Lower lobe of right lung (tissue), 2 donors: ENCODE measurements at regions not wholly inside any gene's neighbourhood (a gene's known extent, or its start where the extent isn't known, plus 50 kb on each side); places are given as distances from the start of the nearest gene placed in this dataset.

Experiments
- ATAC-seq, 2 donors: fragments of 200-7000 bp; cut with Tn5 transposase; one replicate each; pipeline ENCODE4 v1.9.1; 2020 to 2022; ENCODE audit warnings: mild to moderate bottlenecking in 2 of 2, moderate library complexity in 2 of 2
- DNase-seq: peaks from one replicate; pipeline ENCODE4 v3.0.0-alpha.2; 2020
- H3K27ac ChIP-seq: fragments of 200-600 bp; one replicate; pipeline ENCODE4 v1.8.0; 2022
- H3K27me3 ChIP-seq: fragments of 200-600 bp; one replicate; pipeline ENCODE4 v1.8.0; 2022; ENCODE audit warnings: low read depth
- H3K36me3 ChIP-seq: fragments of 200-600 bp; one replicate; pipeline ENCODE4 v1.8.0; 2022; ENCODE audit warnings: mild to moderate bottlenecking
- H3K4me1 ChIP-seq: fragments of 200-600 bp; one replicate; pipeline ENCODE4 v1.8.0; 2022
- H3K4me3 ChIP-seq: fragments of 200-600 bp; one replicate; pipeline ENCODE4 v1.8.0; 2022; ENCODE audit warnings: mild to moderate bottlenecking
- H3K9me3 ChIP-seq: fragments of 200-600 bp; one replicate; pipeline ENCODE4 v1.8.0; 2022
- CTCF ChIP-seq: fragments of 200-600 bp; IDR thresholded peaks from one replicate; pipeline ENCODE4 v1.8.0; 2022; ENCODE audit warnings: antibody characterized with exemption, mild to moderate bottlenecking
- intact Hi-C: fragments of 100-400 bp; cut with DNase I; formaldehyde crosslinking; loops from one replicate; pipeline ENCODE4 v1.11.0; 2022
- donor health status: DM: no; HTN: yes; CAD: no; lungs with severe emphysema.

DNA sequence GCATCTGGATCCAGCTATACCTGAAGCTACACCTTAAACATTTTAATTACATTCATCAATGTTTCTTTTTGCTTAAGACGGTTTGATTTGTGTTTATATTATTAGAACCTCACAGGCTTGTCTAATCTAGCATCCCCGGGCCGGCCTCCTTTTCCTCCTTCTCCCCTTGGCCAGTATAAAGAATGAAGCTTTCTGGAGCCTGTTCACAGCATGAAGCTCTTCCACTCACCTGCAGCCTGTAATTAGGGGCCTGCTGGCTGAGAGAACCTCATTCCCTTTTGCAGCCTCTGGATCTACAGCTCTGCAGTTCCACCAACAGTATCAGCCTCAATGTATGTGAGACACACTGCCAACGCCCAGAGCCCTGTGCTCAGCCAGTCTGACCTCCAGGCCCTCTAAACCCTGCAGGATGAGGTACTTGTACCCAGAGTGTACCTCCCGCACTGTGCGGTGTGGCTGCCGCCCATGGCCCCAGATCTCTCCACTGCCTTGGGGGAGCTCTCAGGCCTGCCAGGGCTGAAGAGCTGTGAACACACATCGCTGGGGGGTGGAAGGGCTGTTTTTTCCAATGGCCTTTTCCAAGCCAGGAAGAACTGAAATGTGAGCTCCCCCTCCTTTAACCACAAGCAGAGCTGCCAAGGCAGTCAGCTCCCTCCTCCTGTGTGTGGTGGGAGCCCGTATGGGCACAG, 114.7 kb upstream of the ALDH1A3 start:
- Histone ChIP-seq H3K4me1 (no peaks in the 10 kb centered on the region), H3K9me3 (no peaks in the 10 kb centered on the region), H3K4me3 (no peak overlapping the region), H3K36me3 (no peaks in the 10 kb centered on the region), H3K27ac (no peak overlapping the region), H3K27me3 (no peaks in the 10 kb centered on the region)
- TF ChIP-seq CTCF: no peak
- intact Hi-C loops: no loop called here
- DNase-seq: no peak
- peak; percentile 33 to 59 for ATAC-seq

DNA sequence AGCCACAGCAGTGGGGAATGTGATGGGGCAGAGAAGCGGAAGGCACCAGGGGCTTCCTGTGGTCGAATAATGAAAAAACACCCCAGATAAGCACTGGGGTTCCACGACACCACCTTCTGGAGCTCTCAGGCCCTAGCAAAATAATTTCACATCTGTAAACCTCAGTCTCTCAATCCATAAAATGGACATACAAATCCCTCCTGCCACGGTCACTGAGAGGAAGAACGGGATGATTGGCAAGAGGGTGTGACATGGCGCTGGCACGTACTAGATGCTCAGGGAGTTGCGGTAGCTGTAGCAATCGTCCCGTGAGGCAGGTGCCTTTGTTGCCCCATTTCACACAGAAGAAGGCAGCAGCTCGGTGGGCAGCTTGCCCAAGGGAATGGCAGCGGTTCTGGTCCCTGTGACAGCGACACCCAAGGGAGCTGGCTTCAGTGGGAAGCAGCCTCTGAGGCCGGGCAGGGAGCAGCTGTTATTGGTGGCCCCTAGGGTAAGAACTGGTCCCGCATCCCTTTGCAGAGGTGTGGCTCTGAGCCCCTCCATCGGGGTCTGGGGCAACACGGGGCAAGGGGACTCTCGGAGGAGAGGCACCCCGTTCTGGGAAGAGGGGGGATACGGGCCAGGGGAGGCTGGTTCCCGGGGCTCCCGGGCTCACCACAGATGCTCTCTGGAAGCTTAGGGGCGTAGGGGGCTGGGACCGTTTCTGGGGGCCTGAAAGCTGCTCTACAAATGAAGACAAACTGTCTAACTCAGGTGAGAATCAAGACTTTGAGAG, 114.0 kb upstream of the ALDH1A3 start:
- Histone ChIP-seq H3K27me3 (no peaks in the 10 kb centered on the region), H3K4me1 (no peaks in the 10 kb centered on the region), H3K27ac (no peak overlapping the region), H3K4me3 (no peak overlapping the region), H3K9me3 (no peaks in the 10 kb centered on the region), H3K36me3 (no peaks in the 10 kb centered on the region)
- DNase-seq (no peak), ATAC-seq (no peak)
- intact Hi-C loops: no loop called here
- no peak for TF ChIP-seq CTCF

- intact Hi-C loops: no loop called here
- H3K27ac ChIP-seq: no peak overlapping the region
- no peak for DNase-seq
Measured at GRCh38 chr15:100766243-100767000, 113.2 kb upstream of the ALDH1A3 start.

DNA sequence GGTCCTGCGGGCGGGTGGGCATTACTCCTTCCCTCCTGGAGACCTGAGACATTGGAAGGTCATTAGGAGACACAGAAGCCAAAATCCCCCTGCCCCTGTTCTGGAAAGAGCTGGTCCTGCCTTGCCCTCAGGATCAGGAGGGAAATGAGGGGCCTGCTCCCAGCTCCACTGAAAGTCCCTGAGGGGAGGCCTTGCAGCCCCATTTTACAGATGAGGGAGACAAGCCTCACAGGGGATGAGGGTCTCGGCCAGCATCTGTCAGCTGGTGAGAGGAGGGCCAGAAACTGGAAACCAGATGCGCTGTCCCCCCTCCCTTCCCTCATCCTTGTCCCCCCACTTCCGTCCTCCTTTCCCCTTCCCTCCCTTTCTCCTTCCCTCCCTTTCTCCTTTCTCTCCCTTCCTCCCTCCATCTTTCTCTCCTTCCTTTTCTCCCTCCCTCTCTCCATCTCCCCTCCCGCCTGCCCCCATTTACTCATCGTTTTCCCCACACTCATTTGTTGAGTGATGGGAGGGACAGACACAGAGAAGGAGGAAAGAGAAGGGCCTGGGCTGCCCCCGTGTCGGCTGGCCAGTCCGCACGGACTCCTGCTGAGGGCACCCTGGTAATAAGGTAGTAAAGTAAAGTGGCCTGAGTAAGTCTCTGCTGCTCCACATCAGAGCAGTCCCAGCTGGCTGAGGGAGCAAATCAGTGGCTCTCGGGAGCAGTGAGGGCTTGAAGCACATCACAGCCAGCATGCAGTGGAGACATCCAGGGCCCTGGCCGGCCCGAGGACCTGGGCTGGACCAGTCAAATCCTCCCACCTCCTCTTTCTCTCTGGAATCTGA, 112.4 kb upstream of the ALDH1A3 start:
- Histone ChIP-seq H3K4me1 (no peaks in the 10 kb centered on the region), H3K9me3 (no peaks in the 10 kb centered on the region), H3K4me3 (no peak overlapping the region), H3K27me3 (no peaks in the 10 kb centered on the region), H3K27ac (no peak overlapping the region), H3K36me3 (no peaks in the 10 kb centered on the region)
- DNase-seq (no peak), ATAC-seq (no peak)
- intact Hi-C loops: no loop called here
- TF ChIP-seq CTCF: no peak

More at GRCh38 chr15:100766243-100767000, 113.2 kb upstream of the ALDH1A3 start:
- Histone ChIP-seq H3K4me3 (no peak overlapping the region), H3K4me1 (no peaks in the 10 kb centered on the region), H3K9me3 (no peaks in the 10 kb centered on the region), H3K36me3 (no peaks in the 10 kb centered on the region), H3K27me3 (no peaks in the 10 kb centered on the region)
- TF ChIP-seq CTCF: no peak
- ATAC-seq: no peak

GRCh38 chr15:100768501-100768931, 111.1 kb upstream of the ALDH1A3 start:
- H3K27ac ChIP-seq: no peak overlapping the region
- DNase-seq (no peak), ATAC-seq (no peak)
- no peaks in the 10 kb centered on the region for H3K27me3 ChIP-seq
- no peaks in the 10 kb centered on the region for H3K4me1 ChIP-seq
- intact Hi-C loops: no loop called here
- H3K4me3 ChIP-seq: no peak overlapping the region
- H3K36me3 ChIP-seq: no peaks in the 10 kb centered on the region
- no peak for TF ChIP-seq CTCF
- H3K9me3 ChIP-seq: no peaks in the 10 kb centered on the region
